A172 (cell line): ENCODE measurements at regions not wholly inside any gene's neighbourhood (a gene's known extent, or its start where the extent isn't known, plus 50 kb on each side); places are given as distances from the start of the nearest gene placed in this dataset.

Experiments
- DNase-seq: peaks from one replicate; pipeline ENCODE4 v3.0.0-alpha.2; 2015; ENCODE audit warnings: low spot score

GRCh38 chr11:28739489-28740280 lies 631.5 kb downstream of the METTL15 start:
- no peak for DNase-seq

DNA sequence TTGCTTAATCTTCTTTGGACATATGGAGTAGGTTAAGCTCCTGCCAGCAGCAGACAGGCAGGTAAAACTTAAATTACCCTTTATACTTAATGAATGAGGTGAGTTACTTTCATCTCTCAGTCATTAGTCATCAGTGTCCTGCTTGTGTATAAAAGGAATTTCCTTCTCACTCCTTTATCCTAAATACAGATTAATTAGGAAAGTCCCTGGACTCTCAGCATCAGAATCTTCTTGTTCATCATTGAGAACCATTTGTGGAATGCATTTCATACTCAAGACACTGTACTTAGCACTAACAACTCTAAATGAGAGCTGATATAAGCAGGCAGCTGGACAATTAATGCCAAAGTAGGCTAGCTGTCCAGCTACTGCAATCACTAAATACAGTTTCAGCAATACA lies 630.4 kb downstream of the METTL15 start:
- peak; percentile 58 for DNase-seq

- no peak for DNase-seq
Measured at GRCh38 chr11:28736256-28736655, 628.1 kb downstream of the METTL15 start.

DNA sequence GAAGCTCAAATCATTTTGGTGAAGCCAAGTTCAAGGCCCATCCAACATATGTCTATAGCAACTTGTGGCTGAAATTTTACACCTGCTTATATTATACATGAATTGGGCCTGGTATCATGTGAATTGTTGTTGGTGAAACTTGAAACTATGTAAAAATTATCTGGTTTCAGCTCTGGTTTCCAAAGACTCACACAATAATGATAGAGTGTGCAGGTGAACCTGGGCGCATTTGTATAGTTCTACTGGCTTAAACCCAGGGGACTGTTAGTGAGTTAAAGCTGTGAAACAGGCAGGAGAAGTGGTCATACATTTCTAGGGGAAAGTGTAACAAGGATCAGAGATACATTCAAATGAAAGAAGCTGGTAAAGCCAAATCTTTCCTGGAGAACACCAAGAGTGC lies 627.3 kb downstream of the METTL15 start:
- no peak for DNase-seq

- DNase-seq, result no peak
Measured at GRCh38 chr11:28730889-28731288, 622.7 kb downstream of the METTL15 start.

DNA sequence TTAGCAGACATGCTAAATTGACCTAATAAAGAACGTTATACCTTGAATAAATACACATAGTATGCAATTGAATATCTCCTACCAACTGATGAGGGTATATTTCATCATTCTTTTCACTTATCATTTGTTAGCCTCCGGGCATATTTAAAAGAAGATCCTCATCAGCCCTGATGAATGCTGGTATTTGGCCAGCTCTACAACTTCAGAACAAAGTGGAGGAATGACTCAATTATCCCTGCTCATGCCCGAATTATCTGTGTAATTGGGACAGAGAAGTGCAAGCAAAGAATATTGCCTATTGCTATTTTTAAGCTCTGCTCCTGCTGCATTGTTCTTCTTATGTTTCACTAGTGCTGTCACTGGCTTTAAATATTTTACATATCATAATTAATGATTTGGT lies 622.1 kb downstream of the METTL15 start:
- no peak for DNase-seq

DNA sequence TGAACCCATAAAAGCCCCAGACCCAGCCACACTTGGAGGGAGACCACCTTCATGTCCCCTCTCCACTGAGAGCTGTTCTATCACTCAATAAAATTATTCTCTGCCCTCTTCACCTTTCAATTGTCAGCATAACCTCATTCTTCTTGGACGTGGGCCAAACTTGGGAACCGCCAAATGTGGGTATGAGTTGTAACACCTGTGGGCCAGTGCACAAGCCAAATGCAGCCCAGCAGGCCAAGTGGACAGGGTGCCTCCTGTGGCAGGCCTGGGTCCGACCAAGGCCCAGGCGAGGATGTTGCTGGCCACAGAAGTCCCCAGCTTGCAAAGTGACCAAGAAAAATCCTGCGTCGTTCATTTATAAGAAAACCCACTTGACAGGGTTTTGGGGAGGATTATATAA lies 621.2 kb downstream of the METTL15 start:
- no peak for DNase-seq

DNA sequence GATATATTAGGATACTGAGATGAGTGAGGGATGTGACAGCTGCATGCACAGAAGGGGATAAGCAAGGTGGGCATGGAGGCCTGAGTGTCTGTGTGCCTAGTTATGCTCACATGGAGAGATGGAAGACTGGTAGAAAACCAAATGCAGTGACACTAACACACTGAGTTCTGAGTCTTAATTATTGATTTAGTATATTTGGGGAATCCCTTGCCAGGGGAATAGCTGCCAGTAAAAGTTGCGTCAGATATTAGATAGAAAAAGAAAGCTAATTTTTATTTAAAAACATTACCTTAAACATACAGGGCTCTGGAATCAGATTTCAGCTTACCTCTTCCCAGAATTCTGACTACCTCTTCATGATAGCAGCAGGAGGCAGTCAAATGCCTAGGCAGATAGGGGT lies 620.5 kb downstream of the METTL15 start:
- DNase-seq, result no peak

- DNase-seq, result no peak
Measured at GRCh38 chr11:28727254-28727653, 619.1 kb downstream of the METTL15 start.

GRCh38 chr11:28726432-28726831 lies 618.2 kb downstream of the METTL15 start:
- no peak for DNase-seq

DNA sequence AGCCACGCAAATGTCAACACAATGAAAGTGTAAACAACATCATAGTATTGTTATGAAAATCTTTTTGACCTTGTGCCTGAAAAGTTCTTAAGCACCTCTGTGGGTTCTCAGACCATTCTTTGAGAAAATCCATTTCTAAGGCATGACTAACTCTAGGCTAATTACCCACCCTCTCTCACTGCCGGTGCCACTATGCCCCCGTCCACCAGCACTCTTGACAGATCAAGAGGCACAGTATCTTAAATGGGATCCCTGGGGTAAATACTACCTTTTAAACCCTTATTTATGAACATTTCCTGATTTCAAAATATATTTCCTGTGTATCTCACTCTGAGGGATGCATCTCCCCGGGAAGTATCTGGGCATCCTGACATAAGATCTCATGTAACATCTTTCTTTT lies 607.5 kb downstream of the METTL15 start:
- DNase-seq, result no peak

DNA sequence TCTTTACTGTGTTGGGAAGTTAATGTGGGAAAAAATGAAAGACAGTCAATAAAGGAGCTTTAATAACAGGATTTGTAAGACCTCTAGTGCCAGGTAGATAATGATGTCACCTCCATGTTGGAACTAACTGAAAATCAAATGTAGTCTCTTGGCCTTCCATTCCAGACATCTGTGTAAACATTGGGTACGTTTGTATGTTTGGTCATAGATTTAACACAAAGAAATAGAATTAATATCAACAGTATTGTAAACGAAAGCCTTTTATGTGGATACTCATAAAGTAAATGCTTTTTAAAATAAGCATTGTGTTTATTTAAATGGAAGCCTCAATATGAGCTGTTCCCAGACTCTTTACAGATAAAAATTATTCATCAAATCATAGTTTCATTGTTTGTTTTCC lies 605.7 kb downstream of the METTL15 start:
- no peak for DNase-seq

DNA sequence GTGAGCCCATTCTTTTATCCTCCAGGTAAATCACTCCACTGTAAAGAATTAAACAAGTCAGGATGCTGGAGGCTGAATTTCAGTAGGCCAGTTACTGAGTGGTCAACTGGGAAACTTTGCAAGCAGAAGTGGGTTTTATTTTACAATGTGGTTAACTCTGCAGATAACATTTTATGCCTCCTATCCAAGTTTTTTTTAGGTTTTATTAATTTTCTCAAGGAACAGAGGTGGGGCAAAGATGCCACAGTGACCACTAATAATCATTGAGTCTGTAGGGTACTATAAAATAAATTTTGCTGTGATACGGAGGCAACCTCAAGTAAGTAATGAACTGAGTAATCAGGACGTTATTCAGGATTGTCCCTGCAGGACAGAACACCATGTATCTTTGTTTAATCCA lies 599.9 kb downstream of the METTL15 start:
- DNase-seq, result no peak

DNA sequence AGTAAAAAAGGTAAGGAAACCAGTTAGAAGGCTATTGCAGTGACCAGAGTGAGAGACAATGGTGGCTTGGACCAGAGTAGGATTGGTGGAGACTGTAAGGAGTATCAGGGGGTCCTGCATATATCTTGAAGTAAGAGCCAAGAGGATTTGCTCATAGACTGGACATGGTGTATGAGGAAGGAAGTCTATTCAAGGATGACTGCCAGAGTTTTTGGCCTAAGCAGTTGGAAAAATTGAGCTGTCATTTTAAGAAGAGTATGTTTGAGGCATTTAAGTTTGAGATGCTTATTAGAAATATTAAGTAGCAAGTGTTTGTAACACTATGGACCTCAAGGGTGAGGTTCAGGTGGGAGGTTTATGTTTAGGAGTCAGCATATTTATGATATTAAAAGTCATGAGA lies 596.6 kb downstream of the METTL15 start:
- DNase-seq, result no peak

- DNase-seq, result no peak
Measured at GRCh38 chr11:28703371-28703770, 595.2 kb downstream of the METTL15 start.

DNA sequence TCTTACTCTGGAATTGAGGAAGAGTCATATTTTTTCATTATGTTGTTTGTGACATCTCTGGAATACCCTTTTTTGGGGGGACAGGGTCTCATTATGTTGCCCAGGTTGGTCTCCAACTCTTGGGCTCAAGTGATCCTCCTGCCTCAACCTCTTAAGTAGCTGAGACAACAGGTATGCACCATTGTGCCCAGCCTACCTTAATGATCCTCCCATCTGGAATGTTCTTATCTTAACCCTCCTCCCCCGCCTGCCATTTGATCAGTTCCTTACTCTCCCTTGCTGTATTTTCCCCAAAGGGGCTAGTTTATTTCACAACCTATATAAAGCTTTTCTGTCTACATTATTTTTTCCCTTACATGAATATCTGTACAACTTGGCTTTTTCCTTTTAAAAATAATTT lies 594.7 kb downstream of the METTL15 start:
- DNase-seq, result no peak

DNA sequence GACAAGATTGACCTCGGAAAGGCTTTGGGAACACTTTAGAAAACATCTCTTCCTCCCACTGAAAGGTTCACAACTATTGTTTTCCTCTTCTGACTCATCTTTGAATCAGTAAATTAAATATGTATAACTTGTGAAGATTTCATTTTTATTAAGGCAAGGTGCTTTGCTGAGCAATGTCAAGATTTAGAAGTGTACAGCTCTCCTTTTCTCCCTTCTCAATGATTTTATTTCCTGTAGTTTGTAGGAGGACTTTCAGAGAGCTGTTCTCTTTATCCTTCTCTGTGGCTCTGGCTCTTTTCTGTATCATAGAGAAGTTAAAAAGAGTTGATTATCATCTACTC lies 594.2 kb downstream of the METTL15 start:
- DNase-seq, result no peak

GRCh38 chr11:28701760-28702449 lies 593.7 kb downstream of the METTL15 start:
- DNase-seq, result peak; percentile 86

- DNase-seq, result no peak
Measured at GRCh38 chr11:28699701-28700100, 591.5 kb downstream of the METTL15 start.

- DNase-seq, result peak; percentile 63
Measured at GRCh38 chr11:28697920-28698827, 590.0 kb downstream of the METTL15 start.

- no peak for DNase-seq
Measured at GRCh38 chr11:28696591-28696990, 588.4 kb downstream of the METTL15 start.

DNA sequence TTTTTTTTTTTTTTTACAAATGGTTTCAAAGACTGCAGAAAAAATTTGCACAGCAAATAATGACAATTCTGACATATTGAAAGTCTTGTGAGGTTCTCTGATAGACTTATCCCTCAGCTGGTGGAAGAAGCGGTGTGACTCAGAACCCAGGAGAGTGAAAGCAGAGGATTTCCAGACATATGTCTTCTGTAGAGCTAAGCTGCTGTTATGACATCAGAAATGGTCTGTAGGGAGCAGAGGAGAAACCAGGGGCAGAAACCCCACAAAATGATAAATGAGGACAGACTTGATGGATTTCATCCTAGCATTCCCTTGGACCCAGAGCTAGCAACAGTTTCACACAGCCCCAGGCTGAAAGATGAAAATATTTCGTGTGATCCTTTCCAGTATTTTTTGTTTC lies 582.6 kb downstream of the METTL15 start:
- DNase-seq, result no peak
